Calu3 (cell line): ENCODE measurements at regions not wholly inside any gene's neighbourhood (a gene's known extent, or its start where the extent isn't known, plus 50 kb on each side); places are given as distances from the start of the nearest gene placed in this dataset.
"Not testable (repeated sequence)": the region's sequence is repeated elsewhere in the genome, so short reads cannot be mapped to it uniquely, and the experiment has no call there.

Source experiments
- BruUV-seq: library from RNA; stranded (reverse); fragments of 400-500 nt; replicated peaks from 2 replicates; lab custom pipeline; 2021; lab: Mats Ljungman, UMichigan
- CTCF ChIA-PET: fragments of 300-600 bp; sonication (Branson Sonifier 250); formaldehyde crosslinking; loops from one replicate; lab custom pipeline; 2022; ENCODE audit warnings: antibody characterized with exemption; lab: Charles Lee
- DNase-seq: peaks from one replicate; pipeline ENCODE4 v3.0.0; 2022
- H3K27ac Mint-ChIP-seq: one replicate; pipeline ENCODE4 v1.8.0; 2022; ENCODE audit warnings: mixed read lengths; ENCODE audit not compliant: unreplicated experiment
- H3K27me3 Mint-ChIP-seq: one replicate; pipeline ENCODE4 v1.8.0; 2022; ENCODE audit warnings: mixed read lengths; ENCODE audit not compliant: unreplicated experiment
- H3K36me3 Mint-ChIP-seq: one replicate; pipeline ENCODE4 v1.8.0; 2022; ENCODE audit warnings: mild to moderate bottlenecking, moderate library complexity, mixed read lengths; ENCODE audit not compliant: insufficient read depth, unreplicated experiment
- H3K4me1 Mint-ChIP-seq: one replicate; pipeline ENCODE4 v1.8.0; 2022; ENCODE audit warnings: mild to moderate bottlenecking, low read depth, mixed read lengths; ENCODE audit not compliant: unreplicated experiment
- H3K4me3 Mint-ChIP-seq: one replicate; pipeline ENCODE4 v1.8.0; 2022; ENCODE audit warnings: mild to moderate bottlenecking, low read depth, moderate library complexity, mixed read lengths; ENCODE audit not compliant: unreplicated experiment
- H3K9me3 Mint-ChIP-seq: one replicate; pipeline ENCODE4 v1.8.0; 2022; ENCODE audit warnings: low read depth, mixed read lengths; ENCODE audit not compliant: unreplicated experiment
- CTCF ChIP-seq: fragments of 200-600 bp; IDR thresholded peaks from one replicate; pipeline ENCODE4 v1.8.0; 2022; ENCODE audit warnings: antibody characterized with exemption; ENCODE audit not compliant: unreplicated experiment
- intact Hi-C: fragments of 100-400 bp; cut with micrococcal nuclease; formaldehyde crosslinking; loops from one replicate; pipeline ENCODE4 v1.10.0; 2022; ENCODE audit not compliant: unreplicated experiment

GRCh38 chr4:148608968-148609367 is 166.8 kb upstream of the NR3C2 start:
- Mint-ChIP-seq H3K27me3 (no peaks in the 10 kb centered on the region), H3K4me3 (no peak overlapping the region), H3K36me3 (no peaks in the 10 kb centered on the region), H3K9me3 (peaks cover 2% of the 10 kb centered on the region), H3K4me1 (no peaks in the 10 kb centered on the region), H3K27ac (no peak overlapping the region)
- CTCF ChIA-PET, result no interaction called here
- intact Hi-C loops, result no loop called here
- TF ChIP-seq CTCF, result no peak
- no peak for DNase-seq
- BruUV-seq, result no TSS peak

GRCh38 chr4:148598418-148599207 is 156.4 kb upstream of the NR3C2 start:
- H3K9me3 Mint-ChIP-seq, DNase-seq, H3K4me3 Mint-ChIP-seq, H3K27ac Mint-ChIP-seq, H3K27me3 Mint-ChIP-seq, BruUV-seq, intact Hi-C loops, H3K4me1 Mint-ChIP-seq, CTCF ChIA-PET, H3K36me3 Mint-ChIP-seq: not testable (repeated sequence)

GRCh38 chr4:148589182-148589581 is 147.0 kb upstream of the NR3C2 start:
- peaks cover 4% of the 10 kb centered on the region for H3K9me3 Mint-ChIP-seq
- CTCF ChIA-PET, result no interaction called here
- no TSS peak for BruUV-seq
- no peak overlapping the region for H3K27ac Mint-ChIP-seq
- intact Hi-C loops, result no loop called here
- no peak overlapping the region for H3K4me3 Mint-ChIP-seq
- no peaks in the 10 kb centered on the region for H3K4me1 Mint-ChIP-seq
- H3K27me3 Mint-ChIP-seq, result no peaks in the 10 kb centered on the region
- no peak for DNase-seq
- no peaks in the 10 kb centered on the region for H3K36me3 Mint-ChIP-seq
- TF ChIP-seq CTCF, result no peak

GRCh38 chr4:148575577-148575976 is 133.4 kb upstream of the NR3C2 start:
- H3K9me3 Mint-ChIP-seq, result no peaks in the 10 kb centered on the region
- no peaks in the 10 kb centered on the region for H3K36me3 Mint-ChIP-seq
- TF ChIP-seq CTCF, result no peak
- intact Hi-C loops, result no loop called here
- no peaks in the 10 kb centered on the region for H3K4me1 Mint-ChIP-seq
- no peaks in the 10 kb centered on the region for H3K27me3 Mint-ChIP-seq
- CTCF ChIA-PET, result no interaction called here
- H3K4me3 Mint-ChIP-seq, result no peak overlapping the region
- DNase-seq, result no peak
- H3K27ac Mint-ChIP-seq, result no peak overlapping the region
- BruUV-seq, result no TSS peak

DNA sequence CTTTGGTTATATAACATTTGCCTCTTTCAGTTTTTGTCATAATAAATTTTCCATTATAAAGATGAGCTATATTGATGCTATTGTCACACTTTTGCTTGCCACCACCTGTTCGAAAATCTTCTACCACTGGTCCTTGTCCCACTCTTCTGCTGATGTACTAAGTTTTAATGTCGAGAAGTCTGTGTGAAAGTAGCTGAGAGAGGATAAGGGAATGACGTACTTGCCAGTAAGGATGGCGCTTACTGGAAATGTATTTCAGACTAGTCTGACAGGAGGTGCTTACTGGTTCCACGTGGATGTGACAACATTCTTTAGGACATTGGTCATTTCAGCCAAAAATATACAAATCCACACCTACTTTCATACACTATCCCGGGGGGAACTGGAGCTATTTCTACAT is 132.7 kb upstream of the NR3C2 start:
- Mint-ChIP-seq H3K9me3 (no peaks in the 10 kb centered on the region), H3K36me3 (no peaks in the 10 kb centered on the region), H3K4me1 (no peaks in the 10 kb centered on the region), H3K27ac (no peak overlapping the region), H3K4me3 (no peak overlapping the region), H3K27me3 (no peaks in the 10 kb centered on the region)
- DNase-seq, result no peak
- TF ChIP-seq CTCF, result no peak
- CTCF ChIA-PET, result no interaction called here
- BruUV-seq, result no TSS peak
- intact Hi-C loops, result no loop called here
